GM12878 (cell line): ENCODE measurements at regions not wholly inside any gene's neighbourhood (a gene's known extent, or its start where the extent isn't known, plus 50 kb on each side); places are given as distances from the start of the nearest gene placed in this dataset.

ENCODE experiments used
- ATAC-seq: fragments of 200-7000 bp; cut with Tn5 transposase; 3 replicates; pipeline ENCODE4 v1.9.1; 2020; ENCODE audit warnings: mild to moderate bottlenecking, moderate library complexity
- BruUV-seq: library from RNA; stranded (reverse); fragments of 400-500 nt; replicated peaks from 2 replicates; lab custom pipeline; 2021; lab: Mats Ljungman, UMichigan
- CTCF ChIA-PET: fragments of 300-600 bp; sonication (Branson Sonifier 250); formaldehyde crosslinking; extraction: SDS; loops from one replicate; lab custom pipeline; 2021; ENCODE audit warnings: inconsistent platforms; lab: Yijun Ruan, JAX
- POLR2A ChIA-PET: fragments of 350-600 bp; formaldehyde crosslinking; extraction: SDS; loops from one replicate; lab custom pipeline; 2021; ENCODE audit warnings: inconsistent platforms; lab: Charles Lee
- RAD21 ChIA-PET: fragments of 300-600 bp; sonication (Branson Sonifier 250); formaldehyde crosslinking; loops from one replicate; lab custom pipeline; 2023; ENCODE audit warnings: antibody characterized with exemption; ENCODE audit not compliant: unreplicated experiment; lab: Charles Lee
- SMC1A ChIA-PET: fragments of 300-600 bp; sonication (Branson Sonifier 250); formaldehyde crosslinking; loops from one replicate; lab custom pipeline; 2023; ENCODE audit not compliant: unreplicated experiment, uncharacterized antibody; lab: Charles Lee
- DNase-seq: peaks from one replicate; pipeline ENCODE4 v3.0.0-alpha.2; 2011; ENCODE audit warnings: low read depth, low spot score
- FAIRE-seq: peaks from 3 replicates; lab custom pipeline; 2011; peaks lifted over from hg19 to GRCh38; lab: Jason Lieb, UNC
- H2AFZ ChIP-seq: 2 replicates; pipeline ENCODE4 v1.6.0; 2011; ENCODE audit warnings: low read depth, low read length, control low read depth; ENCODE audit not compliant: control insufficient read depth
- H3K27ac ChIP-seq: 2 replicates; pipeline ENCODE4 v1.5.1; 2011; ENCODE audit warnings: control low read depth; ENCODE audit not compliant: control insufficient read depth, insufficient read depth
- H3K27me3 ChIP-seq, 2 experiments: replicated peaks in 1 of 2; 2 replicates each; pipeline versions ENCODE4 v1.6.0 to v1.6.1; 2011; ENCODE audit warnings: low read length in 1 of 2; ENCODE audit not compliant: control insufficient read depth in 2 of 2, insufficient read depth in 2 of 2
- H3K36me3 ChIP-seq, 2 experiments: 2 replicates each; pipeline ENCODE4 v1.5.1; 2011; ENCODE audit warnings: low read length in 1 of 2; ENCODE audit not compliant: control insufficient read depth in 2 of 2, insufficient read depth in 2 of 2
- H3K4me1 ChIP-seq: 2 replicates; pipeline ENCODE4 v1.6.1; 2011; ENCODE audit warnings: mild to moderate bottlenecking, low read length, moderate library complexity, mixed read lengths; ENCODE audit not compliant: control insufficient read depth, insufficient read depth
- H3K4me2 ChIP-seq: 2 replicates; pipeline ENCODE4 v1.6.0; 2011; ENCODE audit warnings: control low read depth; ENCODE audit not compliant: control insufficient read depth, insufficient read depth
- H3K4me3 ChIP-seq: fragments of 200-600 bp; sonication (generic); 2 replicates; pipeline ENCODE4 v1.5.1; 2016
- H3K79me2 ChIP-seq: 2 replicates; pipeline ENCODE4 v1.6.0; 2011; ENCODE audit warnings: low read length; ENCODE audit not compliant: control insufficient read depth, insufficient read depth
- H3K9ac ChIP-seq: 2 replicates; pipeline ENCODE4 v1.8.0; 2011; ENCODE audit warnings: low read length, control low read depth, mixed read lengths; ENCODE audit not compliant: control insufficient read depth, insufficient read depth
- H3K9me3 ChIP-seq: replicated peaks from 3 replicates; pipeline ENCODE4 v1.5.1; 2011; ENCODE audit warnings: mild to moderate bottlenecking, low read length; ENCODE audit not compliant: control insufficient read depth, insufficient read depth
- H4K20me1 ChIP-seq: 2 replicates; pipeline ENCODE4 v1.6.0; 2011; ENCODE audit not compliant: control insufficient read depth, insufficient read depth
- CREB1 ChIP-seq: IDR thresholded peaks from 2 replicates; pipeline ENCODE4 v1.6.1; 2012; ENCODE audit warnings: low read depth, mild to moderate bottlenecking, inconsistent platforms
- CUX1 ChIP-seq: IDR thresholded peaks from 2 replicates; pipeline ENCODE4 v1.6.1; 2012; ENCODE audit warnings: improper control_type of control experiment, low read depth, low read length; ENCODE audit not compliant: insufficient replicate concordance
- ESRRA ChIP-seq: IDR thresholded peaks from 2 replicates; pipeline ENCODE4 v1.6.1; 2012; ENCODE audit warnings: mild to moderate bottlenecking, low read length, improper control_type of control experiment
- MTA2 ChIP-seq: fragments of 450-650 bp; IDR thresholded peaks from 2 replicates; pipeline ENCODE4 v1.6.1; 2016; ENCODE audit warnings: low read depth, mild to moderate bottlenecking, moderate library complexity
- NR2C1 ChIP-seq: fragments of 450-650 bp; IDR thresholded peaks from 2 replicates; pipeline ENCODE4 v1.6.1; 2017; ENCODE audit warnings: antibody characterized with exemption, mild to moderate bottlenecking, moderate library complexity
- RELA ChIP-seq: fragments of 450-650 bp; IDR thresholded peaks from 2 replicates; pipeline ENCODE4 v1.8.0; 2014; ENCODE audit warnings: borderline replicate concordance; ENCODE audit not compliant: partially characterized antibody
- REST ChIP-seq: IDR thresholded peaks from 2 replicates; pipeline ENCODE4 v1.6.1; 2012; ENCODE audit warnings: mild to moderate bottlenecking, low read depth, low read length
- ZBTB4 ChIP-seq: fragments of 450-650 bp; formaldehyde crosslinking; IDR thresholded peaks from 2 replicates; pipeline ENCODE4 v1.4.0; 2022; ENCODE audit warnings: mild to moderate bottlenecking, moderate library complexity
- ZNF24 ChIP-seq: fragments of 450-650 bp; IDR thresholded peaks from 2 replicates; pipeline ENCODE4 v1.6.1; 2017; ENCODE audit warnings: antibody characterized with exemption, mild to moderate bottlenecking
- WGBS: methylation state at CpG from one replicate; pipeline ENCODE4 v1.1.6; 2016; ENCODE audit warnings: low lambda C conversion rate; ENCODE audit not compliant: insufficient replicate concordance, insufficient coverage; ENCODE audit errors: missing lambda C conversion rate; 5-methylcytosine and 5-hydroxymethylcytosine counted together
- in situ Hi-C: fragments of 300-500 bp; cut with MboI; formaldehyde crosslinking; loops from 9 replicates; pipeline ENCODE4 v1.14.3; 2018; ENCODE audit warnings: mixed read lengths
- intact Hi-C: fragments of 100-400 bp; cut with micrococcal nuclease; formaldehyde crosslinking; loops from one replicate; pipeline ENCODE4 v1.14.2; 2022; ENCODE audit not compliant: unreplicated experiment

GRCh38 chr5:58064801-58065200 is 395.1 kb downstream of the PLK2 start:
- DNase-seq (no peak), FAIRE-seq (no peak), ATAC-seq (no peak)
- H3K27me3 ChIP-seq = no peaks in the 10 kb centered on the region
- BruUV-seq = no TSS peak
- SMC1A ChIA-PET = no interaction called here
- POLR2A ChIA-PET = no interaction called here
- H3K9me3 ChIP-seq = no peaks in the 10 kb centered on the region; the same call in 2 of the 3 replicates
- H3K27ac ChIP-seq = no peak overlapping the region
- no peaks in the 10 kb centered on the region for H3K36me3 ChIP-seq
- H2AFZ ChIP-seq = no peak overlapping the region
- in situ Hi-C loops (no loop called here), intact Hi-C loops (no loop called here)
- H3K79me2 ChIP-seq = no peaks in the 10 kb centered on the region
- no peak overlapping the region for H3K4me3 ChIP-seq
- no peak overlapping the region for H3K4me2 ChIP-seq
- no peaks in the 10 kb centered on the region for H4K20me1 ChIP-seq
- H3K4me1 ChIP-seq = no peaks in the 10 kb centered on the region
- RAD21 ChIA-PET = no interaction called here
- 43% methylated on average over 2 of the region's 2 CpGs for WGBS
- CTCF ChIA-PET = interaction anchor here (0.6 kb wide), 1 partner anchor 1233 kb away, joined by 4 read pairs; no protein-coding TSS in a partner anchor
- no peak overlapping the region for H3K9ac ChIP-seq
- TF ChIP-seq CREB1 = no peak
- no peak for TF ChIP-seq CUX1
- TF ChIP-seq ZNF24 = no peak
- no peak for TF ChIP-seq MTA2
- no peak for TF ChIP-seq REST
- TF ChIP-seq ESRRA = no peak
- TF ChIP-seq NR2C1 = no peak
- no peak for TF ChIP-seq ZBTB4 (CRISPR knock-in tag)
- TF ChIP-seq RELA = no peak
